ENCODE measurements at regions not wholly inside any gene's neighbourhood (a gene's known extent, or its start where the extent isn't known, plus 50 kb on each side); places are given as distances from the start of the nearest gene placed in this dataset.

DNA sequence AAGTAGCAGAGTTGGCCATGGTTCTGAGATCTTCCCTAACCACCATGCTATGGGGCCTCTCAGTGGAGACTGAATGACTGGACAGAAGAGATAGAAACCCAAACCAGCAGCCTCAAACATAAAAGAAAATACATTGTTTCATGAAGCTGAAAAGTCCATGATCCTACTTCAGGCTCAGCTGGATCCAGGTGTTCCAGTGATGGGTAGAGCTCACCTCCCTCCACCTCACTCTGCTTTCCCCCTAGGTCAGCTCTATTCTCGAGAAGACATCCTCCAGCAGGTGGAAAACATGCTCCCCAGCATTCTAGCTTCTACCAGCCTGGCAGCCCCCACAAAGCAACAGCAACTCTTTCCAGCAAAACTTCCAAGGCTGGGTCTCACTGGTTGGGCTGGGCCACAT lies 132.1 kb downstream of the OAT start:
- no peak for DNase-seq

DNA sequence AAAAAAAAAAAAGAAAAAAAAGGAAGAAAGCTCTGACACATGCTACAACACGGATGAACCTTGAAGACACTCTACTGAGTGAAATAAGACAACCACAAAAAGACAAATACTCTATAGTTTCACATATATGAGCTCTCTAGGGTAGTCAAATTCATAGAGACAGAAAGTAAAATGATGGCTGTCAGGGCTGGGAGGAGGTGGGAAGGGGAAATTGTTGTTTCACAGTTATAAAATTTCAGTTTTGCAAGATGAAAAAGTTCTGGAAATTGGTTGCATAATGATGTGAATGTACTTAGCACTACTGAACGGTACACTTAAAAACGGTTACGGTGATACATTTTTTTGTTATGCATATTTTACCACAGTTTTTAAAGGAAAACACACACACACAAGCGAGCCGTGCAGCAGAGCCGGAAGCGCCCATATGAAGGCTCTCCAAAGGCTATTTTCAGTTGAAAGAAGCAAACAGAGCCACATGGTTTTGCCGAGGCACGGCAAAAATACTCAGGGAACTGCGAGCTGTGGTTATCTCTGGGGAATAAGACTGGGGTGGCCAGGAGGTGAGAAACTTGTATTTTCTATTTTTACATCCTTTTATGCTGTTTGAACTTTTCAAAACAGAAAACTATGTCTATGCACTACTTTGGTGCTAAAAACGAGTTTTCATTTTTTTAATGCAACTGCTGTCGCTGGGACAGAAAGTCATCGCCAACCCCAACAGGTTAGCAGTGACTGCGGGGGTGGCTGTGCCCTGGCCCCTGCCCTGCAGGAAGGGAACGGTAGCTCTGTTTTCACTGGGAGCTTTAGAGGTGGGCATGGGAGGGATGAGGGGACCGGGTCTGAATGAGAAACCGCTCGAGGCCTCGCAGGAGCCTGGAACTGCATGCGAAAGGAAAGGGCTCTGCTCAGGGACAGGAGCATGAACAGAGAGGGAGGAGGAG lies 132.9 kb downstream of the OAT start:
- peak; percentile 52 for DNase-seq

DNA sequence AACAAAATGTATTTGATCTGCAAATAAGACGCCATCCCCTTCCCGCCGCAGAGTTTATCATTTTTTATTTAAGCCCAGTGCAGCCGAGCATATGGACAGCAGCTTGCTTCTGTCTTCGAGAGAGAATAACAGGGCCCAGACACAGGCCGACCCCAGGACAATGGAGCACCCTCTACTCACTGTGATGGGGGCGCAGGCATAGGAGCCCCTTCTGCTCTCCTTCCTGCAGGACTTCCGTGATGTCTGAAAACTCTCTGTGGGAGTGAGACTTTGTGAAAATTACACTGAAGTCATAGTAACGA lies 134.8 kb downstream of the OAT start:
- no peak for DNase-seq

DNA sequence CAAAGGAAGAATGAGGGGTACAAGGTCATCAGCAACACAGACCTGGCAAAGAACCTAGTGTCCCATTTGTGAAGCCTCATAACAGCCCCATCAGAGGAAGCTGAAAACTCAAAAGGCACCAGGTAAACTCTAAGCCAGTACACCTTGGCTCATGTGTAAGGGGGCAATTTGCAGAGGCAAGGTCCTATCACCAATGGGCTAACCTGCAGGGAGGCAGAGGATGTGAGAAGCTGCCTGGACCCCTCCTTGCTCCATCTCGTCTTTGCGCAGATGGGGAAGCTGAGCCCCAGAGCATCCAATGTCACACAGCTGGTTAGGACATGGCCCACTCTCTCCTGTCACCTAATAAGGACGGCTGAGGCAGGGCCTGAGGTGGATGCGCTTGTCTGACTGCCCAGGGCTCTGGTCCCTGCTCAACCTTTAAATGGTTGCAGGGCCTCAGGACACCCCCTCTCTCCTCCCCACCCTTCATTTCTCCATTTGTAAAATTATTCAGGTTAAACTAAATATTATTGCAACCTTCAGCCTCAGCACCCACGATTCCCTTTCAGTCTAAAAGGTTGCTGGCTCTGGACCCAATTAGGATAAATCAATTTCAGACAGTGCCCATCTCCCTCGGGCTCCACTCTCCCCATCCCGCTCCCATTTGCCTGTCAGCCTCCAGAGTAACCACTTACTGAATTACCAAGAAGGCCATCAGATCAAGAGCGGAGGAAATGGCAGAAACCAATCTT lies 135.3 kb downstream of the OAT start:
- no peak for DNase-seq

DNA sequence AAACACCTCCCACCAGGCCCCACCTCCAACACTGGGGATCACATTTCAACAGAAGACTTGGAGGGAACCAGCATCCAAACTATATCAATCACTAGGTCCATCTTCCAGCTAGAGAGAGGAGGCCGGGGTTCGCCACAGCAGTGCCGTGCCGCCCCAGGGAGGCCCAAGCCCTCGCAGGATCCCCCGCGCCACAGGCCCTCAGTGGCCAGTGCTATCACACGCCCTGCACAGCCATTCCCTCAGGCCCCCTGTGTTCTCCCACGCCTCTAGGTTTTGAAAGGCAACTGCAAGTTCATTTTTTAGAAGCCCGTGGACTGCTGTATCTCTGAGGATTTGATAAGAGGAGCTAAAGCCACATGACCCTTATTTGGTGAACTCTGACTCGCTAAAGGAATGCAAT lies 136.4 kb downstream of the OAT start:
- DNase-seq: no peak

DNA sequence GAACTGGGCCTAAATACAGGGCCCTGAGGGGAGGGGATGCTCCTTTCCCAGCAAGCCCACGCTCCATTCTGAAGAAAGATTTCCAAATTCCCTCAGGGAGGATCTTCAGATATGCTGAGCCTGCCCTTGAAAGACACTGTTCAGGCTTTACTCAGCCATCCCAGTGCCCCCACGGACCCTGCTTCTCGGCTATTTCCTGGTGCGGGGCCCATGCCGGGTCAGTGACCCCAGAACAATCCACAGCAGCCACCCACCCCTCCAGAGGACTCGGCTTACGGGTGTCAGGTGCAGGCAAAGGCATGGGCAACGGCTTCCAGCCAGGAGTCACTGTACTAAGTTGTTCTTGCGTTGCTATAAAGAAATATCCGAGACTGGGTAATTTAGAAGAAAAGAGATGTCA lies 137.1 kb downstream of the OAT start:
- no peak for DNase-seq

DNA sequence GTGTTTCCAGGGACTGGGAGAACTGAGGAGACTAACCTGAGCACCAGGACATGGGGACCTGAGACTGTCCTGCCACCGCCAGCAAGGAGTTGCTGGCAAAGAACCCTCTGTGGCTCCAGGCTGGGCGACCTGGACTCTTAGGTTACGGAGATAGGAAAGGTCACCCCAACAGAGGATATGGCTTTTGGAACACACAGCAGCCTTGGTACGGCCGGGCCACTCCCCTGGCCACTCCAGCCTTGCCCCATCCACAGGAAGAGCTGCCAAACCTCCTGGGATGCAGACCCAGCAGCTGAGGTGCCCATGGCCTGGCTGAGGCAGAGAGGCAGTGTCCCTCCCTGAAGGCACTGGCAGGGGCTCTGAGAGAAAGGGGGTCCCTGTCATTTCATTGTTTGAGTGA lies 137.8 kb downstream of the OAT start:
- DNase-seq: no peak

DNA sequence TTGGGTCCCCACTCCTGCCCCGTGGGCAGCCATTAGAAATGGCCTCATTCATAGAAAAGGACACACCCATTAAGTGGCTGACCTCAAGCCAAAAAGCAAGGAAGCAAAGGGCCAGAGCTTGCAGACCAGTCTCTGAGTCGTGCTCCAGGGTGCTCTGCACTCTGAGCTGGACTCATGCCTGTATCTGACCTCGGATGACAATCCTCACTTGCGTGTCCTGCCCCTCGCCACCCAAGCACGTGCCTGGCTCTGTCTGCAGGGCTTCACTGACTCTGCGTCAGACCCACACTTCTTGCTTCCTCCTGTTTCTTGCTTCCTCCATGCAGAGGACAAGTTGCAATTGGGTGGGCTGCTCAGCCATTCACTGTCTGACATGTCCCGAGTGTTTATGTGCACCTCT lies 138.8 kb downstream of the OAT start:
- no peak for DNase-seq

DNA sequence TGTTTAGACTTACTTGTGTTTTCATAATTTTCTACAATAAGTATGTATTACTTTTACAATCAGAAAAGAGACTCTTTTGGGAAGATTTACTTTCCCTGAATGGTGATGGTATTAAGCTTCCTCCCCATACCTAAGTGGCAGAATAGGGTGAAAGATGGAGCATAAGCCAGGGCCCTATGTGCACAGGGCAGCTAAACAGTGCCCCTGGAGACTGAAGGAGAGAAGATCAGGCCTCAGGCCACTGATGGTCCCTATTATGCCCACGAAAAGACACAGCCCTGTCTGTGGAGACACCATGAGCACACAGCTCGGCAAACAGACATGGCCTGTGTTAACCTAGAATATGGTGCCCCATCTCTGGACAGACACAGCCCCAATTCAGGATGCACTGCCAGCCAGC lies 139.4 kb downstream of the OAT start:
- DNase-seq: no peak

DNA sequence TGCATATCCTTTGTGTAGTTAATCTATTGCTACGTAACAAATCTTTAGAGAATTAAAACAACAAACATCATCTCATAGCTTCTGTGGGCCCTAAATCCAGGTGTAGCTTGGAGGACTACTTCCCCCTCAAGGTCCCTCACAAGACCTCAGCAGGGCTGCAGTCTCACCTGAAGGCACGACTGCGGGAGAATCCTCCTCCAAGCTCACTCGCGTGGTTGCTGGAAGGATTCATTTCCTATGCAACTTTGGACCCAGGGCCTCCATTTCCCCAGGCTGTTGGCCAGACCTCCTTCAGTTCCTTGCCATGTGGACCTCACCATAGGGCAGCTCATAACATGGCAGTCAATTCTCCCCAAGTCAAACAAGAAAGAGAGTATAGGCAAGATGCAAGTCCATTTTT lies 140.4 kb downstream of the OAT start:
- no peak for DNase-seq

DNA sequence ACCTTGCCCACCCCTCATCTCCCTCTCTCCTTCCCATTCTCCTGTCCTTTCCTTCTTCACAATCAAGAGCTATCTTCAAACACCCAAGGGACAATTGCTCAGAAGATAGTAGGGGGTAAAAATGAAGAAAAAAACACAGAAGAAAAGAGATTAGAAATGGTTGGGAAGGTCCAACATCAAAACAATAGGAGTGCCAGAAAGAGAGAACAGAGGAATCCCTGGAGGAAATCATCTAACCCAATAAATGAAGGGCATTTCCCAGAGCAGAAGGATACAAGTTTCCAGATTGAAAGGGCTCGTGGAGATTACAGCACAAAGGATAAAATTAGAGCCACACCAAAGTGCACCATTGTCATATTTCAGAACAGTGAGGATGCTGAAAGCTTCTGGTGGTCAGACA lies 145.6 kb downstream of the OAT start:
- DNase-seq: no peak

DNA sequence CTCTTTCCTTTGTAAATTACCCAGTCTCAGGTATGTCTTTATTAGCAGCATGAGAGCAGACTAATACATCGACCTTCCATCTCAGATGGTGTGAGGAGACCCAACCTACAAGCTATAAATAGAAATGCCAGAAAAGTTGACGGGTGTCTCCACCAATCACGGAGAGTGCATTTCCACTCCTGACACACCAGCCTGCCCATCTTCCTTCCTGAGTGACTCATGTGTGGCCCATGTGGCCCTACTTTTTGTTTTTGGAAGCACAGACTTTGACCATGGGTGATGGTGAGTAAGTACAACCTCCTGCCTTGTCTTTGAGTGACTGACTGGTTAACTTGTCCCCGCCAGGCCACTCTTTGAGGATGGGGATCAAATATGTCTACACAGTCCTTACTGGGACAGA lies 147.0 kb downstream of the OAT start:
- DNase-seq: no peak

DNA sequence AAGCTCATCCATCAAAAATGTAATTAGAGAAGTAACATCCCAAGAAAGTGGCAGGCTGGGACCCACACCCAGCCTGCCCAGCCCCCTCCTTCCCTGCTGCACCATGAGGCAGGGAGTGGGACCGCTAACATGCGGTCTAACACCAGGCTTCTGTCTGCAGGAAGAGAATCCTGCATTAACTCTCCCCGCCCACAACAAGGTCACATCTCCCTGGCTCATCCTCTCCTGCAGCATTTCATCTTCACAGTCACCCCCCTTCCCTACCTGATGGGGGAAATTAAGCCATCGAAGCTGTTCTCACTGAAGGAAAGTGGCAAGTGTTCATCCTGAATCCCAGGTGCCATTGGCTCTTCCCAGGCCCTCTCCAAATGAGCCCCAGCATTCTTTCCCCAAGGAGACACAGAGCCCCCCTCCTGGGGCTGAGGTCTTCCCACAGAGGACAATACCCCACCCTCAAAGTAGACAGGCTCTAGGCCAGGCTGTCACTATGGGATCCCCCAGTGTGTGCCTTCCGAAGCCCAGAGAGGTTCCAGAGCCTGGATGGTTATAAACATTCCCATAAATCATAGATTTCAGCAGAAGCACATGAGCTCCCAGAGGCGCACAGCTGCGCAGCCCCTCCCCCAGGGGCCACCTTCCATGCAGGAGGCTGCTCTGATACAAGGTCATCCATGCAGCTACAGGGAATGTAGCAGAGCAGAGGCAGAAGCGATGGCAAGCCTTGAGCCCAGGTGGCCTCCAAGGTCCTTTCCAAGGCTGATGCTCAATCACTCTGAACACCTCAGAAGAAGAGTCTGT lies 148.0 kb downstream of the OAT start:
- no peak for DNase-seq

DNA sequence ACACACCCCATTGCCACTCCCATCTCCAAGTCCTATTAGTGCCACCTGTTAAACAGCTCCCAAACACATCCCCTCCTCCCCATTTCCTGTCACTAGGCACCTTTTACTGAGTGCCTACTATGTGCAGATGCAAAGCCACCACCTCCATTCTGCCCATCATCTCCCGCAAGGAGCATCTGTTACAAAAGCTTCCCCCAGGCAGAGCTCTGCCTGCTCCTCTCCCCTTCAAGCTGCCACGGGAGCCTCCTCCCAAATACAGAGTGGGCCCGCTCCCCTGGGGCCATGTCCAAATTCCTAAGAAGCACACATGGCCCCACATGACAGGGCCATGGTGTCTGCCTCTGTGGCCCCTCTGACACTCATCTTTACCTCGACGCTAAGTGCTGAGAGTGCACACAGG lies 149.7 kb downstream of the OAT start:
- no peak for DNase-seq

DNA sequence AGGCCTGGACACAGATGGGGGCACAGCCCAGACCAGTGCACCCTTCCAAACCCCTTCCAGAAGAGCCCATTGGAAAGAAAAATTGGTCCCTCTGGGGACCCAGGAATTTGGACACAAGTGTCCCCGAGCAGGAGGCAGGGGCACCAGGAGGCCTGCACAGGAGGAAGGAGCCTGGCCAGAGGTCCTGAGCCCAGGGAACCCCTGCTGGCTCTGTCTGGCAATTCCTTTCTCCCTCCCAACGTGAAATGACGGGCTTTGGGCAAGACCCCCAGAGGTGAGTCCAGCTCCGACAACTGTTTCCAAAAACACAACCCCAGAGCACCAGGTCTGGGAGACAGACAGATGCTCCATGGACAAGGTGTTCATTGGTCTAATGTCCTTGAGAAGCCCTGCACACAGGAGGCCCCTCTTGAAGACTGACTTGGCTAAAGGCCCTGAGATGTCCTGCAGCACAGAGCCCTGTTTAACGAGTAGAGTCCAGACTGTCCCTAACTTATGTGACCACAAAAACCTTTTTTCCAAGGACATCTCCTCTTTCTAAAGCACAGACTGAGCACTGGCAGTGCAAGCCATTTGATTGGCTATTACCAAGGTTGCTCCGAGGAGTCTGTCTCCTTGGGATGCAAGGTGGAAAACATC lies 150.7 kb downstream of the OAT start:
- DNase-seq: no peak

DNA sequence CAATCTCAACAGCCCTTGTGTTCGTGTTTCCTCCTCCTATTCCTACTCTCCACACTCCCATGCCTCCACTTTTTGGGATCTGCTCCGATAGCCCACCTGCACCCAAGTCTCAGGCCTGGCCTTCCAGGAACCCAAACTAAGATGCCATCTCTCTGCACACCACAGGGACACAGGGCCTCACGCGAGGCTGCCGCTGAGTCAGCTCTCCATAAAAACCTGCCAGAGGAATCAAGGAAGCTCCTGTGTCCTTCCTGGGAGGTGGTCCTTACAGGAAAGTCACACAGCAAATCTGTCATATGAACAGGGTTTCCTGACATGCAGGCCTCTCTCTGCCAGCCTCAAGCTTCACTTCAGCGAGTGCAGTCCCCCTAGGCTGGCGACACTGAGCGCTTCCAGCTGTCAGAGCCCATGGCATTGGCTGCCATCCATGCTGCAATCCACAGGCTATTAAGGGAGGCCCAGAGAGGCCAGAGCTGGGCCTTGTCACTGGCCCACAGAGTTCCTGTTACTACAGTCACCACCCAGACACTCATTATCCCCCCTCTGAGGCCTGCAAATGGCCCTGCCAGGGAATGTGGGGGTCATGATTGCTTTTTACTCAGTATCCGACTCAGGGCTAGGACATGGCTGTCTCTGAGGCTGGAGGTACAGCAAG lies 151.4 kb downstream of the OAT start:
- peak; percentile 43 for DNase-seq

DNA sequence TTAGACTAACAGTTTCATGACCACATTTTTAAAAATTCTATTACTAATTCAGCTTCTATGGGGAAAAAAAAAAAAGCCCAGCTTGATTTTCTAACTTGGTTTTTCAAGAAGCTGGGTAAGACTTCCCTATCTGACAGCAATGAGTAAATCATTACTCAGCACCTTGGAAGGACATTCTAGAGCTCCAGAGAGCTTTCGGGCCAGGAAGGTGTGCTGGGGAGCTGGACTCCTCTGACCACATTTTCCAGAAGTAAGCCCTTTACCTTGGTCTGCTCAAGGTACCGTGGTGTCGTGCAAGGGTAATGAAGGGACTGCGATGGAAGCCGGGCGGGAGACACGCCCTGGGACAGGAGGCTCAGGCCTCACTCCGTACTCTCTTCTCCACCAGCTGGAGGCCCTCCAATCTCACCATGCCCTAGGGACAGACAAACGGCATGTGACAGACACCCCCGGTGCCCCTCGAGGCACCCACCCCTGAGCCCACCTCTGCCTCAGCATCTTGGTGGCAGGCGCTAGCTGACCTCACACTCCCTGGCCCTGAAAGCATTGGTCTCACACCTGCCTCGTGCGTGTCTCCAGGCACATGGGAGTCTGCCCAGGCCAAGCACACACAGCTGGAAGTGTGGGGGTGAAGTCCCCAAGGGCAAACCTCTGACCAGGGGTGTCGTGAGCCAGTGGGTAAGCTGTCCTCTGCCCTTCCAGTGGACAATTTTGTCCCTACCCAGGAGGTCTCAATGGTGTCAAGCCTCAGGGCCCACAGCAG lies 152.1 kb downstream of the OAT start:
- DNase-seq: no peak

DNA sequence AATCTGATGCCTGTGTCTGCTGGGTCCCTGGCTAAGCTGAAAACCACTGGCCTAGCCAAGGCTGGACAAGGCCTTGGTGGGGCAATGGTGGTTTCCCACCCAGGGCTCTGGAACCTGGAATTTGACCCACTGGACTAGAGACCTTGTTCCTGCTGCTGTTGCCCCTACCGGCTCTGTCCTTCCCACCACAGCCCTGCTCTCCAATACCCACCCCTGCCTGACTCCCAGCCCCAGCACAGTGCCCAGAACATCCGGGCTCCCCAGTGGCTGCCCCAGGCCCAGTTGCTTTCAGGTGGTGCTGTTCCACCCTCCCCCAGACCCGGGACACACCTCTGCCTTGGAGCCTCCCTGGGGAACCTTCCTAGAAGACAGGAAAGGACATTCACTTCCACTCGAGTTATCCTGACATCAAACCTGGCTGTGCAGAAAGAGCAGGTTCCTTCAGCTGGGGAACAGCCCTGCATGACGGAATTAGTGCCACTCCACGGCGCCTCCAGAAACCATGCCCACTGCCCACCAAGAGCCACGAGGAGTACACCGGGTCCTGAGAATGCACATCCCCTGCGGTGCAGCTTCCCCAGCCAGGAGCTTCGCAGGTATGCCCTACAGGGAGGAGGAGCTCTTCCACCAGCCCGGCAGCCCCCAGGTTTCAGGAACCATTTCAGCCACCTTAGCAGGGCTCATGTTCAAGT lies 152.8 kb downstream of the OAT start:
- DNase-seq: no peak

DNA sequence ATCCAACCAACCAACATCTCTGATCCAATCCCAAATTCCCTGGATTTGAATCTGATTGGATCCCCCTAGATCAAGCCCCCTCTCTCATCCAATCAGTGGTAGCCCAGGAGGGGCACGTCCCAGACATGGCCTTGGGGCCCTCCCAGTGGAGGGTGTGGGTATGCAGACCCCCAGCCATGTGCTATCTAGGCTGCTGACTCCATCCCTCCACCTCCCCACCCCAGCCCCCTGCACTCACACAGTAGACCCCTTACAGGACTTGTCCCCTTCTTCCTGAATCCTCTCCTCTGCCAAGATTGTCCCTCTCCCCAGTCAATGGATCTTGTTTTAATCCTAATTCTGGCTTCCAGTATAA lies 153.4 kb downstream of the OAT start:
- no peak for DNase-seq

DNA sequence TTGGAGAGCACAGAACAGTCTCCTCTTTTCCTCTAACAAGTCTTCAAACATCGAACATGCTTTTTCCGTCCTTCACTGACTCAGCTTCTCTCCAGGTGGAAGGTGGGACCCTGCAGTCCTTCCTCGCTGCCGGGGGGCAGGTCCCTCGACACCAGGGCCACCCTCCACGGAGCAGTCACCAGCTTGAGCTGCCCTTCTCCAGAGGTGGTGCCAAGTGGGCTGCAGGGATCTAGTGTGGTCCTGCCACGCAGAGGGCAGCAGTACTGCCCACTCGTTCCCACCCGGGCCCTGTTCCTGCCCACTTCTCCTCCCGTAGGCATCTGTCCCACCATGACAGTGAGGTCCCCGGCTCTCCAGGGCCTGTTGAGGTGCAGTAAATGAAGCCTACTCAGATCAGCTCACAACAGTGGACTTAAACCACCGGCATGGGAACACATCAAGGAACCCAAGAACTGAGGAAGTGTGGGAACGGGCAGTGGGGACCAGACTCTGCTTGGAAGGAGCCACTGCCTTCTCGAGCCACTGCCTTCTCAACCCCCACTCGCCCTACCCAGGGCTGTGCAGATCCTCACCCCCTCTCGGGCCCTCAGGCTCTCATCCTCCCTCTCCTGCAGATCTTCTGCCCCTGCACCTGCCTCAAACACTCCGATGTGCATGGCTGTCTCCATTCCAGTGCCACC lies 153.9 kb downstream of the OAT start:
- no peak for DNase-seq

DNA sequence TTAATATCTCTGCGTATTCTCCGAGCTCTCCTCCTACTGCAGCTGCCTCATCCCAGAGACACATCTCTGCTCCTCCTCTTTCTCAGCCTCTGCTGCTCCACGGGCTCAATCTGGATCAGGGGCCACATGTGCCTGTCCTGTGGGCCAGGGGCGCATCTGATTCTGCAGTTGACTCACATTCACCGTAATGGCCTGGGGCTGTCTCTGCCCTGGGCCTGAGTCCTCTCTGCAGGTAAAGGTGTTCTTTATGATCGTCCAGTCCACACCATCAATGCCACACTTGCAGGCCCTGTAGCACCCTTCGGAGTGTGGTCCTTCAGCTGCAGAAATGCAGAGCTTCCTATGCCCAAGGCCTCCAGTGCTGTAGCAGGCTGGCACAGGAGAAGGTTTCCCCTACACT lies 154.5 kb downstream of the OAT start:
- DNase-seq: no peak
